C4-2B (cell line): ENCODE measurements at regions not wholly inside any gene's neighbourhood (a gene's known extent, or its start where the extent isn't known, plus 50 kb on each side); places are given as distances from the start of the nearest gene placed in this dataset.

Experiments
- ZFX ChIP-seq: fragments of 450-650 bp; IDR thresholded peaks from 2 replicates; pipeline ENCODE4 v1.6.1; 2017
- TF ChIP-seq, protein P1 (sequence below): fragments of 450-650 bp; conservative IDR thresholded peaks from 2 replicates; pipeline ENCODE4 v1.5.1; 2017; ENCODE audit warnings: mild to moderate bottlenecking

DNA sequence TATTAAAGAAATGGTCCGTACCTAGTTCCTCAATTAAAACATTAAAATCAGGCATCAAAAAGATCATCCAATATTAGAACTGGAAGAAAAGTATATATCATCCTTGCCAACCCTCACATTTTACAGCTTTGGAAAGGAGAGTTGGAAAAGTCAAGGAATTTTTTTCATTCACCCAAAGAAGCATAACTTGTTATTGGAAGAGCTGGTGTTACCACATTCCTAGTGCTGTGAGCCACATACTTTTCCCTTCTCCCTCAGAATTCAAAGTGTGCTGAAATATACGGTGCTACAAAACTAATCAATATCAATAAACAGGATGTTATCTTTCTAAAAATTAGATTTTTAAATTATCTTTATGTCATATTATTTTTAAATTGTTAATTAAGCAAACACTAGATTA, 202.1 kb upstream of the FAT3 start:
- TF ChIP-seq, protein P1, sequence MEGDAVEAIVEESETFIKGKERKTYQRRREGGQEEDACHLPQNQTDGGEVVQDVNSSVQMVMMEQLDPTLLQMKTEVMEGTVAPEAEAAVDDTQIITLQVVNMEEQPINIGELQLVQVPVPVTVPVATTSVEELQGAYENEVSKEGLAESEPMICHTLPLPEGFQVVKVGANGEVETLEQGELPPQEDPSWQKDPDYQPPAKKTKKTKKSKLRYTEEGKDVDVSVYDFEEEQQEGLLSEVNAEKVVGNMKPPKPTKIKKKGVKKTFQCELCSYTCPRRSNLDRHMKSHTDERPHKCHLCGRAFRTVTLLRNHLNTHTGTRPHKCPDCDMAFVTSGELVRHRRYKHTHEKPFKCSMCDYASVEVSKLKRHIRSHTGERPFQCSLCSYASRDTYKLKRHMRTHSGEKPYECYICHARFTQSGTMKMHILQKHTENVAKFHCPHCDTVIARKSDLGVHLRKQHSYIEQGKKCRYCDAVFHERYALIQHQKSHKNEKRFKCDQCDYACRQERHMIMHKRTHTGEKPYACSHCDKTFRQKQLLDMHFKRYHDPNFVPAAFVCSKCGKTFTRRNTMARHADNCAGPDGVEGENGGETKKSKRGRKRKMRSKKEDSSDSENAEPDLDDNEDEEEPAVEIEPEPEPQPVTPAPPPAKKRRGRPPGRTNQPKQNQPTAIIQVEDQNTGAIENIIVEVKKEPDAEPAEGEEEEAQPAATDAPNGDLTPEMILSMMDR, result no peak
- TF ChIP-seq ZFX, result no peak
